Right lobe of liver (tissue), 6 donors: ENCODE measurements at regions not wholly inside any gene's neighbourhood (a gene's known extent, or its start where the extent isn't known, plus 50 kb on each side); places are given as distances from the start of the nearest gene placed in this dataset.

Experiments
- ATAC-seq, 4 donors: fragments of 200-7000 bp; cut with Tn5 transposase; one replicate each; pipeline ENCODE4 v1.9.1; 2020; ENCODE audit warnings: mild to moderate bottlenecking in 4 of 4, moderate library complexity in 4 of 4
- DNase-seq, 3 donors: peaks; one replicate each; pipeline ENCODE4 v3.0.0-alpha.2; 2020
- H3K27ac ChIP-seq, 3 donors: fragments of 200-600 bp; one replicate each; pipeline ENCODE4 v1.8.0; 2022
- H3K27me3 ChIP-seq, 2 donors: fragments of 200-600 bp; one replicate each; pipeline ENCODE4 v1.8.0; 2022
- H3K36me3 ChIP-seq, 4 donors: fragments of 200-600 bp; sonication (generic) in 1 of 4; one replicate each; pipeline versions ENCODE4 v1.5.1 to v1.8.0; 2017 to 2022; ENCODE audit warnings: control low read depth in 1 of 4
- H3K4me1 ChIP-seq, 4 donors: fragments of 200-600 bp; sonication (generic) in 1 of 4; one replicate each; pipeline versions ENCODE4 v1.5.1 to v1.8.0; 2017 to 2022; ENCODE audit warnings: control low read depth in 1 of 4
- H3K4me3 ChIP-seq, 3 donors: fragments of 200-600 bp; one replicate each; pipeline ENCODE4 v1.8.0; 2022
- H3K9me3 ChIP-seq, 4 donors: fragments of 200-600 bp; sonication (generic) in 1 of 4; one replicate each; pipeline versions ENCODE4 v1.5.1 to v1.8.0; 2017 to 2022; ENCODE audit warnings: control low read depth in 1 of 4
- CTCF ChIP-seq, 4 donors: fragments of 200-600 bp in 3 of 4; fragments of 450-650 bp in 1 of 4; IDR thresholded peaks; one replicate each; pipeline versions ENCODE4 v1.5.1 to v1.8.0; 2016 to 2022; ENCODE audit warnings: antibody characterized with exemption in 4 of 4, mild to moderate bottlenecking in 2 of 4
- POLR2A ChIP-seq: fragments of 450-650 bp; IDR thresholded peaks from one replicate; pipeline ENCODE4 v1.6.1; 2017; ENCODE audit warnings: antibody characterized with exemption, mild to moderate bottlenecking
- WGBS: methylation state at CpG from one replicate; pipeline ENCODE4 v1.1.6; 2018; ENCODE audit warnings: low coverage, low lambda C conversion rate; ENCODE audit not compliant: insufficient coverage; ENCODE audit errors: missing lambda C conversion rate; 5-methylcytosine and 5-hydroxymethylcytosine counted together
- intact Hi-C, 2 donors: fragments of 100-400 bp; cut with DNase I; formaldehyde crosslinking; loops; one replicate each; pipeline versions ENCODE4 v1.11.2 to v1.14.1; 2022
- donor health status: DM: no; HTN: yes; CAD: no.
- donor health status: DM: no; HTN: no; CAD: no.
- donor health status: DM: no; HTN: no; CAD: no.
- donor health status: DM: no; HTN: yes; CAD: no.
- donor health status: DM: no; HTN: yes; CAD: no.

DNA sequence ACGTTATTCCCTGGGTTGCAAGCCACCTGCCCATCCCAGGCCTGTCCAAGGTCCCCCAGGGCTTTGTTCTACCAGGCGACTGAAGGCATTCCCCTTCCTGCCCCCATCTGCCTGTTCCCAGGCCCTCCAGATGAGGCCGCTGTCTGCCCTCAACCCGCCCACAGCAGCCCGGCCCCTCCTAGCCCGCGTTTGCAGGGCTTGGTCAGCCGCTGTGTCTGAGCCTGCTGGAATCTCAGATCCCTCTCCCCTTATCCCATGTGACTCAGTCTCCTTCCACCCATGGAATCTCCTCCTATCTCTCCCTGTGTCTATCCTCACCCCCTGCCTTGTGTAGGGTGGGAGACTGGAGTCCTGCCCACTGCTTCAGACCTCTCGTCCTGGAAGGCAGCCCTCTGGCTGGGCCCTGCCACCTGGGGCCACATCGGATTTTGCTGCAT is 186.0 kb upstream of the TNRC6C start:
- ATAC-seq: peak; percentile 79 to 95 (median 89)

GRCh38 chr17:77772899-77773358 is 185.6 kb upstream of the TNRC6C start:
- ATAC-seq: peak in 3 of 4 donors; percentile 8 to 18 (median 13)
- Histone ChIP-seq H3K9me3 (no peaks in the 10 kb centered on the region), H3K36me3 (no peaks in the 10 kb centered on the region), H3K27me3 (no peaks in the 10 kb centered on the region), H3K4me3 (no peak overlapping the region), H3K27ac (no peak overlapping the region), H3K4me1 (no peaks in the 10 kb centered on the region)
- 69% methylated on average over 5 of the region's 6 CpGs for WGBS
- no peak for DNase-seq
- TF ChIP-seq POLR2A (no peak), CTCF (IDR thresholded peaks at IDR 0.05) (no peak)
- intact Hi-C loops: loop anchor here in 1 of 2 donors (10.0 kb wide), 1 partner anchor 242 kb away; no protein-coding TSS in a partner anchor

More for the DNA sequence above, 186.0 kb upstream of the TNRC6C start:
- Histone ChIP-seq H3K9me3 (no peaks in the 10 kb centered on the region), H3K36me3 (no peaks in the 10 kb centered on the region), H3K27me3 (no peaks in the 10 kb centered on the region), H3K4me3 (no peak overlapping the region), H3K4me1 (no peaks in the 10 kb centered on the region), H3K27ac (no peak overlapping the region)
- peak; percentile 58 to 67 (median 65) for DNase-seq
- 8% methylated on average over 4 of the region's 10 CpGs for WGBS
- peak; percentile 48 to 68 (median 61) for TF ChIP-seq CTCF (IDR thresholded peaks at IDR 0.05)
- no peak for TF ChIP-seq POLR2A
- intact Hi-C loops: loop anchor here in 1 of 2 donors (10.0 kb wide), 1 partner anchor 242 kb away; no protein-coding TSS in a partner anchor

DNA sequence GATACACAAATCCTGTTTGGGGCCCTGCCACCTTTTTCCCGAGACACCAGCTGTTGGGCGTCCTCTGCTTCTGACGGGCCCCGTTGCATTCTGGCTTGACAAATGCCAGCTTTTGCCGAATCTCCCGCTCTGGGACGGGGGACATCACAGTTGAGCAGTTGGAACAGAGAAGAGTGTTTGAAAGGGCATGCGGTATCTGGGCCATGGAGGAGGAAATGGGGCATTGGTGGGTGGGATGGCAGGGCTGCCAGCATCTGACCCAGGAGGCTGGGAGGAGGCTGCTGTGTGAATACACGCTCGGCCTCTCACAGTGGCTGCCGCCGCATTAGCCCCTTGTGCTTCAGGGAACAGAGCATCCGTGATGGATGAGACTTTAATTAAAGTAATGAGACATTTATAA is 184.3 kb upstream of the TNRC6C start:
- H3K4me1 ChIP-seq: no peaks in the 10 kb centered on the region
- no peaks in the 10 kb centered on the region for H3K36me3 ChIP-seq
- no peak overlapping the region for H3K27ac ChIP-seq
- H3K27me3 ChIP-seq: no peaks in the 10 kb centered on the region
- intact Hi-C loops: loop anchor here in 1 of 2 donors (10.0 kb wide), 1 partner anchor 241 kb away; no protein-coding TSS in a partner anchor
- no peak overlapping the region for H3K4me3 ChIP-seq
- no peaks in the 10 kb centered on the region for H3K9me3 ChIP-seq
- TF ChIP-seq CTCF (IDR thresholded peaks at IDR 0.05): no peak
- no peak for TF ChIP-seq POLR2A
- 94% methylated on average over 4 of the region's 13 CpGs for WGBS
- ATAC-seq (no peak), DNase-seq (no peak)

DNA sequence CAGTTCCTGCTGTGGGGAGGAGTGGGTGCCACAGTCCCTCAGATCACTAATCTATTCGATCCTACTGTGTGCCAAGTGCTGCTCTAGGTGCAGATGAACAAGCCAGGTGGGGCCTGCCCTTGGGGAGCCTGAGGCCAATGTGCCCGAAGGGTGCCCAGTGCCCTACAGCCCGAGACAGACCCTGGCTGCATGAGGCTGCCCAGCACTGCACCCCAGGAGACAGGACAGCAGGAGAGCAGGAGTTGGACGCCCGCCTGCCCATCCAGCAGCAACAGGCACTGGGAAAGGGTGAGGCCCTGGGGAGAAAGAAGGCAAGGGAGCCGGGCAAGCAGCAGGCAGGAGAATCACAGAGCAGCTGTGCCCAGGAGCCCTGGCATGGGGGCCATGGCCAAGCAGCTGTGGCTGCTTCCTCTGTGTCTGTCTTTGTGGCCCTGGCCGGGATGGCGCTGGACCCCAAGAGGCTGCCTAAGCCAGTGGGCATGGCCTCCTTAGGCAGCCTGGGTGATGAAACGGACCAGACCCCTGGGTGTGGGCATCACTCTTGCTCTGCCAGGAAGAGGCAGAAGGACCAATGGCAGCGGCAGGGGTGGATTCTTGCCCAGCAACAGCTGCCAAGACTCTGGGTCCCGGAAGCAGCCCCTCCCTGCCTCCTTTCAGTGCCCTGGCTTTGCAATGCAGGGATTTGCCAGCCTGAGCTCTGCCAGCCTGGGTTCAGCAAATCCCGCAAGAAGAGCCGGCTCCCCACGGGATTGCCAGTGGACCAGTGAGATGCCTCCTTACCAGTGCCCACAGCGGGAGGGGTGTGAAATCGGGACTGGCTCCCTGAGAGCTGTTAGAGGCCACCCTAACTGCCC is 179.6 kb upstream of the TNRC6C start:
- H3K36me3 ChIP-seq: no peaks in the 10 kb centered on the region
- no peaks in the 10 kb centered on the region for H3K9me3 ChIP-seq
- no peak overlapping the region for H3K27ac ChIP-seq
- no peaks in the 10 kb centered on the region for H3K4me1 ChIP-seq
- intact Hi-C loops: loop anchor here in 1 of 2 donors (10.0 kb wide), 1 partner anchor 236 kb away; no protein-coding TSS in a partner anchor
- no peaks in the 10 kb centered on the region for H3K27me3 ChIP-seq
- no peak overlapping the region for H3K4me3 ChIP-seq
- ATAC-seq (no peak), DNase-seq (no peak)
- WGBS: 76% methylated on average over 6 of the region's 16 CpGs
- TF ChIP-seq CTCF (IDR thresholded peaks at IDR 0.05): no peak
